ENCODE measurements at regions not wholly inside any gene's neighbourhood (a gene's known extent, or its start where the extent isn't known, plus 50 kb on each side); places are given as distances from the start of the nearest gene placed in this dataset.

DNA sequence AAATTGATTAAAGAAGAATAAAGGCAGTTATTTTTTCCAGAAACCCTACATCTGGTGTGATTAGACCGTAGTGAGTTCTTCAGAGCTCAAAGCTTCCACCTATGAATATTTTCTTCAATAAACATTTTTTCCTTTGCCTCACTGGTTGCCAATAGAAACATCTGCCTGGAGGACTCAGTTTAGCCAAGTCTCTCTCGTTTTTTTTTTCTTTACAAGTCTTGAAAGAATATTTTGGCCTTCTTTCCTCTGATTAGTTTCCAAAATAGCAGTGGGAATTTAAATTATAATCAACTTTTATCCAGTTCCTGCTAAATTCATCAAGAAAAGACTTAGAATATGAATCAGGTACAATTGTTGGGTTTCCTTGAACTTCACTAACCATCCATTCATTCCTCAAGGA lies 897.5 kb downstream of the TLE1 start:
- dilution Hi-C loops (cut with MboI; ENCODE audit: extremely low pct_ligation_motif_present, low sequenced_read_pairs): no loop called here
- no peaks in the 10 kb centered on the region for H3K9me1 ChIP-seq (ENCODE audit: control insufficient read depth, extremely low read depth, insufficient read depth, low read length)
- H3K9me3 ChIP-seq (ENCODE audit: control insufficient read depth, low read depth, low read length): no peaks in the 10 kb centered on the region
- DNase-seq (ENCODE audit: low read depth, low spot score) (no peak), FAIRE-seq (no peak)
- TF ChIP-seq, protein P1, sequence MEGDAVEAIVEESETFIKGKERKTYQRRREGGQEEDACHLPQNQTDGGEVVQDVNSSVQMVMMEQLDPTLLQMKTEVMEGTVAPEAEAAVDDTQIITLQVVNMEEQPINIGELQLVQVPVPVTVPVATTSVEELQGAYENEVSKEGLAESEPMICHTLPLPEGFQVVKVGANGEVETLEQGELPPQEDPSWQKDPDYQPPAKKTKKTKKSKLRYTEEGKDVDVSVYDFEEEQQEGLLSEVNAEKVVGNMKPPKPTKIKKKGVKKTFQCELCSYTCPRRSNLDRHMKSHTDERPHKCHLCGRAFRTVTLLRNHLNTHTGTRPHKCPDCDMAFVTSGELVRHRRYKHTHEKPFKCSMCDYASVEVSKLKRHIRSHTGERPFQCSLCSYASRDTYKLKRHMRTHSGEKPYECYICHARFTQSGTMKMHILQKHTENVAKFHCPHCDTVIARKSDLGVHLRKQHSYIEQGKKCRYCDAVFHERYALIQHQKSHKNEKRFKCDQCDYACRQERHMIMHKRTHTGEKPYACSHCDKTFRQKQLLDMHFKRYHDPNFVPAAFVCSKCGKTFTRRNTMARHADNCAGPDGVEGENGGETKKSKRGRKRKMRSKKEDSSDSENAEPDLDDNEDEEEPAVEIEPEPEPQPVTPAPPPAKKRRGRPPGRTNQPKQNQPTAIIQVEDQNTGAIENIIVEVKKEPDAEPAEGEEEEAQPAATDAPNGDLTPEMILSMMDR (optimal IDR thresholded peaks at IDR 0.05 in 1 of 3, IDR thresholded peaks at IDR 0.05 in 1 of 3, conservative IDR thresholded peaks at IDR 0.05 in 1 of 3; ENCODE audit: extremely low read depth in 1 of 3, insufficient read depth in 2 of 3, low read length in 3 of 3): no peak
- TF ChIP-seq EZH2 (IDR thresholded peaks at IDR 0.05; ENCODE audit: low read length): no peak
- no peak overlapping the region for H3K4me2 ChIP-seq (ENCODE audit: control insufficient read depth, extremely low read depth, insufficient read depth, low read depth, low read length)
- no peak overlapping the region for H3K27ac ChIP-seq (ENCODE audit: control insufficient read depth, insufficient read depth, low read length)
- no peaks in the 10 kb centered on the region for H3K79me2 ChIP-seq (ENCODE audit: control insufficient read depth, insufficient read depth, low read length)
- no peaks in the 10 kb centered on the region for H3K4me1 ChIP-seq (ENCODE audit: control insufficient read depth, extremely low read depth, insufficient read depth, low read length)
- no peak overlapping the region for H3K4me3 ChIP-seq (ENCODE audit: control insufficient read depth in 2 of 3, extremely low read depth in 1 of 3, insufficient read depth in 2 of 3, low read depth in 1 of 3, low read length in 3 of 3)
- no peaks in the 10 kb centered on the region for H3K36me3 ChIP-seq (ENCODE audit: control insufficient read depth in 2 of 2, extremely low read depth in 1 of 2, insufficient read depth in 2 of 2, low read length in 2 of 2)
- no peak overlapping the region for H3K9ac ChIP-seq (ENCODE audit: control insufficient read depth, extremely low read depth, insufficient read depth, low read length)
- H3K27me3 ChIP-seq (ENCODE audit: control insufficient read depth, extremely low read depth, insufficient read depth, low read length): no peaks in the 10 kb centered on the region
- H2AFZ ChIP-seq (ENCODE audit: control insufficient read depth, low read length): no peak overlapping the region
- H4K20me1 ChIP-seq (ENCODE audit: control insufficient read depth, extremely low read depth, insufficient read depth, low read length): no peaks in the 10 kb centered on the region

DNA sequence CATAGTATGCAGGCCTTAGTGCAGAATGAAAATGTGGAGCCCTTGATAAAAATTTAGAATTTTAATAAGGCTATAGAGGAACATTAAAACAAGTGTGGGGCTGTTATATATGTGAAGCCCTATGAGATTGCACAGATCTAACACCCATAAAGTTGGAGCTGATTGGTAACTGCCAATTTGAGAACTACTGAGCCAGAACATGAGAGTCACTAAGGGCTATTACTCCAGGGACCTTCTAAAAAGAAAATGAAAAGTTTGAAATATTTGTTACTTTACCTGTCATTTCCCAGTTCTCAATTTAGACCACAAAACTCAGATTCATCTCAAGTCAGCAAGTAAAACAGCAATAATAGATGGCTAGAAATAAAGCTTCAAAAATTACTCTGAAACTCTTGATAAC lies 898.6 kb downstream of the TLE1 start:
- H3K27me3 ChIP-seq (ENCODE audit: control insufficient read depth, extremely low read depth, insufficient read depth, low read length): no peaks in the 10 kb centered on the region
- no peak for DNase-seq (ENCODE audit: low read depth, low spot score)
- dilution Hi-C loops (cut with MboI; ENCODE audit: extremely low pct_ligation_motif_present, low sequenced_read_pairs): no loop called here
- no peaks in the 10 kb centered on the region for H3K4me1 ChIP-seq (ENCODE audit: control insufficient read depth, extremely low read depth, insufficient read depth, low read length)
- no peak overlapping the region for H3K4me3 ChIP-seq (ENCODE audit: control insufficient read depth in 2 of 3, extremely low read depth in 1 of 3, insufficient read depth in 2 of 3, low read depth in 1 of 3, low read length in 3 of 3)
- TF ChIP-seq EZH2 (IDR thresholded peaks at IDR 0.05; ENCODE audit: low read length): no peak
- TF ChIP-seq, protein P1 (optimal IDR thresholded peaks at IDR 0.05 in 1 of 3, IDR thresholded peaks at IDR 0.05 in 1 of 3, conservative IDR thresholded peaks at IDR 0.05 in 1 of 3; ENCODE audit: extremely low read depth in 1 of 3, insufficient read depth in 2 of 3, low read length in 3 of 3): no peak
- FAIRE-seq: no peak
- H3K9me1 ChIP-seq (ENCODE audit: control insufficient read depth, extremely low read depth, insufficient read depth, low read length): no peaks in the 10 kb centered on the region
- H3K4me2 ChIP-seq (ENCODE audit: control insufficient read depth, extremely low read depth, insufficient read depth, low read depth, low read length): no peak overlapping the region
- no peaks in the 10 kb centered on the region for H3K36me3 ChIP-seq (ENCODE audit: control insufficient read depth in 2 of 2, extremely low read depth in 1 of 2, insufficient read depth in 2 of 2, low read length in 2 of 2)
- H4K20me1 ChIP-seq (ENCODE audit: control insufficient read depth, extremely low read depth, insufficient read depth, low read length): no peaks in the 10 kb centered on the region
- H2AFZ ChIP-seq (ENCODE audit: control insufficient read depth, low read length): no peak overlapping the region
- H3K9ac ChIP-seq (ENCODE audit: control insufficient read depth, extremely low read depth, insufficient read depth, low read length): no peak overlapping the region
- no peaks in the 10 kb centered on the region for H3K79me2 ChIP-seq (ENCODE audit: control insufficient read depth, insufficient read depth, low read length)
- H3K9me3 ChIP-seq (ENCODE audit: control insufficient read depth, low read depth, low read length): no peaks in the 10 kb centered on the region
- H3K27ac ChIP-seq (ENCODE audit: control insufficient read depth, insufficient read depth, low read length): no peak overlapping the region
